T-helper 2 cell treated with Interferon-gamma antibody and Interleukin-4, amounts not matched to agents 100 ng/mL and 5 ng/mL, for 36 hours (primary cell): ENCODE measurements at regions not wholly inside any gene's neighbourhood (a gene's known extent, or its start where the extent isn't known, plus 50 kb on each side); places are given as distances from the start of the nearest gene placed in this dataset.

ENCODE experiments used
- intact Hi-C: fragments of 100-400 bp; cut with micrococcal nuclease; formaldehyde crosslinking; loops from one replicate; pipeline ENCODE4 v1.15.1; 2023

- intact Hi-C loops, result no loop called here
Measured at GRCh38 chr12:39240587-39240986, 202.3 kb downstream of the KIF21A start.

GRCh38 chr12:39239490-39240486 lies 203.1 kb downstream of the KIF21A start:
- intact Hi-C loops, result no loop called here

- intact Hi-C loops, result no loop called here
Measured at GRCh38 chr12:39237004-39237403, 205.9 kb downstream of the KIF21A start.

GRCh38 chr12:39235990-39236767 lies 206.7 kb downstream of the KIF21A start:
- intact Hi-C loops, result no loop called here

- intact Hi-C loops, result no loop called here
Measured at GRCh38 chr12:39230086-39230485, 212.8 kb downstream of the KIF21A start.

- intact Hi-C loops, result no loop called here
Measured at GRCh38 chr12:39227218-39227617, 215.7 kb downstream of the KIF21A start.

- intact Hi-C loops, result no loop called here
Measured at GRCh38 chr12:39224971-39225370, 217.9 kb downstream of the KIF21A start.

- intact Hi-C loops, result no loop called here
Measured at GRCh38 chr12:39205969-39206368, 237.0 kb downstream of the KIF21A start.

GRCh38 chr12:39199351-39199750 lies 243.6 kb downstream of the KIF21A start:
- intact Hi-C loops, result no loop called here

GRCh38 chr12:39188689-39189088 lies 254.2 kb downstream of the KIF21A start:
- intact Hi-C loops, result no loop called here

GRCh38 chr12:39186744-39187143 lies 256.2 kb downstream of the KIF21A start:
- intact Hi-C loops, result no loop called here

GRCh38 chr12:39178837-39179236 lies 264.1 kb downstream of the KIF21A start:
- intact Hi-C loops, result no loop called here

GRCh38 chr12:39176356-39176755 lies 266.6 kb downstream of the KIF21A start:
- intact Hi-C loops, result no loop called here

- intact Hi-C loops, result no loop called here
Measured at GRCh38 chr12:39173726-39174125, 268.3 kb upstream of the CPNE8 start.

- intact Hi-C loops, result no loop called here
Measured at GRCh38 chr12:39165338-39165737, 259.9 kb upstream of the CPNE8 start.

- intact Hi-C loops, result no loop called here
Measured at GRCh38 chr12:39161465-39162085, 256.2 kb upstream of the CPNE8 start.

GRCh38 chr12:39157696-39158342 lies 252.4 kb upstream of the CPNE8 start:
- intact Hi-C loops, result no loop called here

- intact Hi-C loops, result loop anchor here (2.0 kb wide), 1 partner anchor 127 kb away; no protein-coding TSS in a partner anchor
Measured at GRCh38 chr12:39145175-39145999, 240.0 kb upstream of the CPNE8 start.

GRCh38 chr12:39144613-39145061 lies 239.2 kb upstream of the CPNE8 start:
- intact Hi-C loops, result loop anchor here (2.0 kb wide), 1 partner anchor 128 kb away; no protein-coding TSS in a partner anchor

GRCh38 chr12:39138268-39138667 lies 232.9 kb upstream of the CPNE8 start:
- intact Hi-C loops, result no loop called here
